Inflammatory macrophage treated with lipopolysaccharide for 1 hour (primary cell): ENCODE measurements at regions not wholly inside any gene's neighbourhood (a gene's known extent, or its start where the extent isn't known, plus 50 kb on each side); places are given as distances from the start of the nearest gene placed in this dataset.

Experiments
- DNase-seq, 2 donors: peaks; one replicate each; pipeline ENCODE4 v3.0.0-alpha.2; 2020 to 2022

DNA sequence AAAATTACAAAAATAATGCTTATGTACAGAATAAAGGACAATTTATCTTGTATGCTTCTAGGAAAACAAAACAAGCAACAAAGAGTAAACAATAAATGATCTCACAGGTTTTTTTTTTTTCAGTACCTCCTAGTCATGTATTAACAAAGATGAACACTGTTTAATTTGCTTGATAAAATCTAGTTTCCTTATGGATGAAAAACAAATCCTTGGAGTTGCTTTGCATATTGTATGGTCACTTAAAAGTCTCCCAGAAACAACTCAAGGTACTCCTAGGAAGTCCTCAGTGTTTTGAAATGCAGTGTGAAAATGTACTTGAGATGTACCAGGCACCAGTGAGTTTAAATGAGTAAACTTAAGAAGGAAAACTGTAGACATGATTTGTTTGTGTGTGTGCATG is 686.0 kb upstream of the BRINP3 start:
- DNase-seq: no peak

DNA sequence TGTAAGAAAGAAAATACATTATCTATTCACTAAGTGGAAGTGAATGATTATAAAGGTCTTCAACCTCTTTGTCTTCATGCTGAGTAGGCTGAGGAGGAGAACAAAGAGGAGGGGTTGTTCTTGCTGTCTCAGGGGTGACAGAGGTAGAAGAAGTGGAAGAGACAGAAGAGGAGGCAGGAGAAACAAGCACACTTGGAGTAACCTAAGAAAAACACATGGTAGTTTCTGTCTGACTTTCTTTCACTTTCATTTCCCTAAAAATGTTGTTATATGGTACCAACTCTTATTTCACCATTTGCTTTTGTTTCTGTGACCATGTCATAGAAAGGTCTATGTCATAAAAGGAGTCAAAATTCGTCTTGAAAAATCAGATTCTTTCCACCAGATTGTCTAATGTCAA is 696.6 kb upstream of the BRINP3 start:
- peak; percentile 33 to 42 for DNase-seq

DNA sequence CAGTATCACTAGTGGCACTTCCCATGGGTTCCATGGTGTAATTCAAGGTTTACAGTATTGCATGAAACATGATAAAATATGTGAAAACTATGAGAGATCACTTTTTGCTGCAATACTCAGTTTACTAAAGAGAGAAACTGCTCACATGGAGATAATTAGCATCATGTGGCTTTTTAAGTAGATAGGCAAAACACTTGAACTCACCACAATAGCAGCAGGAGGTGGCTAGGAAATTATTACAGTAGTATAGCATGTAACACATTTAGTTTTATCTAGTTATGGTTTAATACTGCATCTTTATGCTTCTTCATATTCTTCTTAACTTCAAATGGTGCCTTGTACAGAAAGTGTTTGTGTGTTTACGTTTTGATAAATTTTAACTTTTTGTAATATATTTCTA is 698.5 kb upstream of the BRINP3 start:
- no peak for DNase-seq

DNA sequence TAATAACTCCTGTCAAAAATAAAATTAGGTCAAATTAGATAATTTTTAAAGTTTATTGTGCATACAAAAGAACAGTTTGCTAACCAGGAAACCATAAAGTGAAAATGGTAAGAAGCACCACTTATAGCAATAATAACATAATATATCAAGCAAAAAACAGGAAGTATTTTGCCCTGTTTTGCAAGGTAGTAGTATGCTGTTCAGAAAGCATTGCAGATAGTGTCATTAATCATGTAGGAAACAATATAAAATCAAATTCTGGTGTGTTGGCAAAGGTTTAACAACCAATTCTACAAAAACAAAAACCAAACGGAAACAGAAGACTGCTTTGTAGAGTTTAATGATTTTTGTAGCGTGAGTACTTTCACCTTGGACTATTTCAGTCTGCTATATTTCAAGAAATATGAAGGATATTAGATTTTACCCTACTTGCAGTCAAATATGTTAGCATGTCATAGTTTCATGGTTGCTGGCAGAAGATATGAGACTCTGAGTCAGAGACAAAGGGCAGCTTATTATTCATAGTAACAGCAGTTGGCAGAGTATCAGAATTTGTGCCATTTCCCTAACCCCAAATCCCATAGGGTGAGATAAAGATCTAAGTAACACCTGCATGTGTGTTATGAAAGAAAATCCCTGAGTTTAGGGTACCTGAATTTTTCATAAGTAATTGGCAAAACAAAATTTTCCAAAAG is 729.0 kb upstream of the BRINP3 start:
- no peak for DNase-seq

DNA sequence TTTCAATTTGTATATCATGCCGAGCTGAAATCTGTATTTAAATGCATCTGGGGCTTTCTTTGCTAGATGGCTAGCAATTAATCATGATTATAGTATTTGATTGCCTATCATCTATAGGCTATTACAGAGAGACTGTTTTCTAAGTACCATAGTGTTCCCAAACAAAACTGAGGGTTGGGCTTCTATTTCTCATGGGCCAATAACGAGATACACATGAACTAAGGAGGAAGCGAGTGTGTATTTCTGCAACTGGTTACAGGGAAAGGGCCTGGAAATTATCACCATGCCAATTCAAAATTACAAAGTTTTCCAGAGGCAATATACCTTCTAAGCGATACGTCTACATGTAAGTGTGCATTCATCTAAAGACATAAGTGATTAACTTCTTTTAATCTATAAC is 744.5 kb upstream of the BRINP3 start:
- DNase-seq: no peak

DNA sequence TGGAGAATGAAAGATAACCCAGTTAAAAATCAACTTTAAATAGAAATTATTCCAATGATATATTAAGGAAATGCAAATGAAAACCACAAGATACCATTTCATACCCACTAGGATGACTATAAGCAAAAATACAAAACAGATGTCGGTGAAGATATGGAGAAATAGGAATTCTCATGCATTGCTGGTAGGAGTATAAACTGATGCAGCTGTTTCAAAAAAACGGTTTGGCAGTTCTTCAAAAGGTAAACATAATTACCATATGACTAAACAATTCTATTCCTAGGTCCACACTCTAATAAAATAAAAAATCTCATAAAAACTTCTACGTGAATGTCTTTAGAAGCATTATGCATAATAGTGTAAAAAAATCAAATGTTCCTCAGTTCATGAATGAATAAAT is 763.3 kb upstream of the BRINP3 start:
- no peak for DNase-seq

DNA sequence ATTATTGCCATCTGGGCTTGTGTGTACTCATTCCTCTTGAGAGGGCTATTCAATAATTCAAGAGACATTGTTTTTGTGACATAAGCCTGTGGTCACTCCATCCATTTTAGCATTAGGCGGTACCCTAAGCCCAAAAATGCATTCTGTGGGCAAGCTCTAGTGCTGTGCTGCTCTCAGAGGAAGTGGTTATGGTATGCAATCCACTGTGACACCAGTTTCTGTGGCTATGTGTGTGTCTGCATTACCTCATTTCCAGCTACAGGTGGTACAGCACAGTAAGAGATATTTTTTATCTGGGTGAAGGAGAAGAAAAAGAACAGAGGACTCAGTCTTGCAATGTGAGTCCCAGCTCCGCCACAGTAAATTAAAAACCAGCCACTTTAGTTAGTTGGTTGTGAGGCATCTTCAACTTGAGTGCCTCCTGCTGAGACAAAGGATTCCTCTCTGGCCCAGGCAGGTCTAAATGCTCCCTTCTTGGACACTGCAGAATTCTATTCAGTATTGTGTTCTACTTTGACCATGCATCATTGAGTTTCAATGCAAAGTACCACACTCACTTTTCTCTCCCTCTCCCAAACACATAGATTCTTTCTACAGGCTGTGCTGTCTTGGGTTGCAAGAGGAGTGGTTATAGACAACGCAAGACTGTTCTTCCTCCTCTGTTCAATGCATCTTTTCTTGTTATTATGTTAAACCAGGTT is 777.8 kb upstream of the BRINP3 start:
- DNase-seq: no peak

DNA sequence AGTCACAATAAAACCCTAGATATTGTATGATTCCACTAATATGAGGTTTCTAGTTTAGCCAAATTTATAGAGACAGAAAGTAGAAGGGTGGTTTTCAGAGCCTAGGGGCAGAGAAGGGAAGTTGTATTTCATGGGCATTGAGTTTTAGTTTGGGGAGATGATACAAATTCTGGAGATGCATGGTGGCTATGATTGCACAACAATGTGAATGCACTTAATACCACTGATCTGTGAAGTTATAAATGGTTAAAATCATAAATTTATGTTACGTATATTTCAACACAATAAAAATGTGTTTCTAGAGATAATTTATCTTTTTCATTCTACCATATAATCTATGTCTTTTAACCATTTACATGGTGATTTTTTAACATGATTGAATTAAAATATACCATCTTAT is 779.3 kb upstream of the BRINP3 start:
- no peak for DNase-seq

DNA sequence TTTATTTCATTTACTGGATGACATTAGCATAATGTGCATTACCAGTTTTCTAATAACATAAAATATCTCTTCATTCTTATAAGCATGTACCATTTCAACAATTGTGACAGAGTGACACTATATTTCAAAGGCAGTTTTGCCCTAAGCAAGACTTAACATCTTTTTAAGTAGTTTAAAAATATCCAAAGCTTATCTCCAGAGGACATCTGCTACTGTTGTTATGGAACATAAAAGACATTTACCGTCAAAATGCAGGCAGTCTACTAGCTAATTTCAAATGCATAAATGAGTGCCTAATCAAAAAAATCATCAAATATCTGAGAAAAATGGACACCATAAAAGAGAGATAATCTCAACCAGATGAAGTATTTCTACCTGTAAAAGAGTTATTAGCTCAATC is 782.4 kb upstream of the BRINP3 start:
- DNase-seq: no peak

DNA sequence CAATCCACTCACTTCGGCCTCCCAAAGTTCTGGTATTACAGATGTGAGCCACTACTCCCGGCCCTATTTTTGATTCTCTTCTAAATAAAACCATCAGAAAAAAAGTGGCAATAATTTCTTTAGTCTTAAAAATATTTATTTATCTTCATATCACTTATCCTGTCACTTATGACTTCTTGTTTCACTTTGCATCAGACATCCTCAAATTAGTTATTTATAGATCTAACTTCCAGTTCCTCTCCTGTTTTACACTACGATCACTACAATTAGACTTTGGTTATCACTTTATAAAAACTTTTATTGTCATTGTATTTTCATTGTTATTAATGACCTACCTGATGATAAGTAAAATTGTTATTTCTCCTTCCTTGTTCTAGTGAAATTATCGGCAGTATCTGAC is 783.4 kb upstream of the BRINP3 start:
- peak; percentile 1 to 3 for DNase-seq

DNA sequence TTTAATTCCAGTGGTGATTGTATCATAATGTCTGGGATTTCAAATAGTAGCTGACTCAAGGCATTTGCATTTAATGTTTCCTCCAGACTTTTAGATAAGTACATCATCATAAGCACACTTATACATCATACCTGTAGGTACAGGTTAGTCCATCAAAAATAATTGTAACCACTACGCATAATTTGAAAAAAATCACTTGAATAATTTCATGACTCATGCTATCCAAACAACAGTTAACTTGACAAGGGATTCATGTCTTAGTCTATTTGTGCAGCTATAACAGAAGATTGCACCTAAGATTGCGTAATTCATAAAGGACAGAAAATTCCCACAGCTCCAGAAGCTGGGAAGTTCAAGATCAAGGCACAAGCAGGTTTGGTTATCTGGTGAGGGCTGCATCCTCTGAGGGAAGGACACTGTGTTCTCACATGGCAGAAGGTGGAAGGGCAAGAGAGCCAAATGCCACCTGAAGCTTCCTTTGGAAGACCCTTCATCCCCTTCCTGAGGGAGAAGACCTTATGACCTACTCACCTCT is 801.7 kb upstream of the BRINP3 start:
- DNase-seq: no peak

DNA sequence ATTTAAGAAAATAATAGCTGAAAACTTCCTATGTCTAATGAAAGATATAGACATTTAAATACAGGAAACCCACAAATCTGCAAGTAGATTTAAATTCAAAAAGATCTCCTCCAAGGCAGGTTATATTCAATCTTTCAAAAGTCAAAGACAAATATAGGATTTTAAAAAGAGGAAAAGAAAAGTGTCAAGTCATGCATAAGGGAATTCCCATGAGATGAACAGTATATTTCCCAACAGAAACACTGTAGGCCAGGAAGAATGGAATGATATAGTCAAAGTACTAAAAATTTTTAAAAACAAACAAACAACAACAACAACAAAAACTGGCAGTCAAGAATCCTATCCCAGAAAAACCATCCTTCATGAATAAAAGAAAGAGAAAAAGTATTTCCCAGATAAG is 806.5 kb upstream of the BRINP3 start:
- DNase-seq: no peak

DNA sequence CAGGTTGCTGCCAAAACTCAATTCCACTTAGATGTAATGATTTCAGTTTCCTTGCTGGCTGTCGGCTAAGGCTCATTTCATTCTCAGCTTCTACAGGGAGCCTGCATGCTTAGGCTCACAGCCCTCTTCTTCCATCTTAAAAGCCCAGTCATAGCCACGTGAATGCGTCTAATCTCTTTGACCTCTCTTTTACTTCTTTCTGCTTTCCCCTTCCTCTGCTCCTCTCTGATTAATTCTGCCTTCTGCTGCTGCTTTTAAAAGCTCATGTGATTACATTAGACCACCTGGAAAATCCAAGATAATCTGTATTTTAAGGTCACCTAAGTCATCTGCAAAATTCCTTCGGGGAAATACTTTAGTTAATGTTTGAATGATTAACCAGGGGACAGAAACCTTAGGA is 812.8 kb upstream of the BRINP3 start:
- no peak for DNase-seq

DNA sequence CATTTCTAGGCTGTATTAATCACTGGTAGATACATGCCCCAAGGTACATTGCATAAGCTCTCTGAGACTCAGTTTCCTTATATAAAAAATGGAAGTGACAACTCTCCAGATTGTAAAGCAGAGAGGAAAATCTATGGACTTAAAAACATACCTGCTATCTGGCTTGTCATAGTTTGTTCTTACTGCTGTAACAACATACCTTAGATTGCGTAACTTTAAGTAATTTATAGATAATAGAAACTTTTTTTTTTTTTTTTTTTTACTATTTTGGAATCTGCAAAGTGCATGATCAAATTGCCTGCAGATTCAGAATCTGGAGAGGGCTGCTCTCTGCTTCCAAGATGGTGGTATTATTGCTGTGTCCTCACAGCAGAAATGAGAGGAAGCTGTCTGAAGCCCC is 827.7 kb upstream of the BRINP3 start:
- no peak for DNase-seq

DNA sequence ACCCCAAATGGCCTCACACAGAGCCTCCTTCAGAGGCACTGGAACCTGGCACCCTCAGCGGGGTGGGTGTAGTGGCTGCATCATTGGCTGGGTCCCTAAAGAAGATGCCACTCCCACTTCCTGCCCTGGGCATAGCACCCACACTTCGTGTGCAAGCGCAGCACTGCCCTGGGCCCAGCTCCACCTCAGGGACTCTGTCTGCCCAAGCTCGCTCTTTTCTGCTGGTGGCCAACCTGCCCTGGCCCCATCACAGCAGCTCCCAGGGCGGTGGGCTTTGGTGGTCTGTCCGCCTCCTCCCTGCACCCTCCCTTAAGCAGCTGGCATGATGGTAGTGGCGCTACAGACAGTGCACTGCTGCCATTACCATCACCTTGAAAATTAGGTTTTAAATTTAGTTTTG is 829.3 kb upstream of the BRINP3 start:
- DNase-seq: no peak

DNA sequence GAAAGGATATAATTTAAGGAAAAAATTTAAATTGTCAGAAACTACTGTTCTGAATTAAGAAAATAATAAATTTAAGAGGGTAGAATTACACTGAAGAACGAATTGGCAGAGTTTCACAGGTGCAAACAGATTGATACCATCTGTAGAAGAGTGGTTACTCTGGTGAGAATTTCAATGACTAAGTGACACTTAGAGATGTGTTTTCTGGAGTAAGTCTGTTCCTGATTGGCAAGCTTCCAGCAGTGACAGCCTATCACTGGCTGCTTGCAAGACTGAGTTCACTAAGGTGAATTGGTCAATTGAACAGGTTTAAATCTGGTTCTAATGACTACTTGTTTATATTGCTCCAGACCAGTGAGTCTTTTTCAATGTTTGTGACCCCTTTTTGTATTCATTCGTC is 838.2 kb upstream of the RGS18 start:
- DNase-seq: no peak

DNA sequence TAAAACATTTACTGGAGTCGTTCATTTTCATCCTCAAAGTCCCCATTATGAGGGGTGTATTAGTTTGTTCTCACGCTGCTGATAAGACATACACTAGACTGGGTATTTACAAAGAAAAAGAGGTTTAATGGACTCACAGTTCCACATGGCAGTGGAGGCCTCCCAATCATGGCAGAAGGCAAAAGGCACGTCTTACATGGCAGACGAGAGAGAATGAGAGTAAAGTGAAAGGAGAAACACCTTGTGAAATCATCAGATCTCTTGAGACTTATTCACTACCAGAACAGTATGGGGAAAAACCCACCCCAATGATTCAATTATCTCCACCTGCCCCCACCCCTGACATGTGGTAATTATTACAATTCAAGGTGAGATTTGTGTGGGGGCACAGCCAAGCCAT is 830.4 kb upstream of the RGS18 start:
- DNase-seq: no peak

DNA sequence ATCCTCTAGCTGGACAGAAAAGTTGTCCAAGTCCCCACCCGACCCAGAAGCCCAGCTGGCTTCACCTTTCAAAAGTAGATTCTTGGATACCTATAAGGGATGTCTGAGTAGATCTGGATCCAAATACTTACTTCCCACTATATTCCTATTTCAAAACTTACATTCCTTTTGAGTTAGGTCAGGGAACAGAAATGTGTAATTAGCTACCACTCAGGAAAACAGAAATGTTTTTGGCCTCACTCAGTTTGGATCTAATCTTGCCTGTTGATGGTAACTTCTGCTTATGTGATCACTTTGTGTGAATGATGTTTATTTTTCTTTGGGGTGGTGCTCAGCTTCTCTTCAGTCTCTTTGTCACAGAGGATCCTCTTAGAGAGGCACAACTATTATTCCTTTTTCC is 814.4 kb upstream of the RGS18 start:
- DNase-seq: no peak

DNA sequence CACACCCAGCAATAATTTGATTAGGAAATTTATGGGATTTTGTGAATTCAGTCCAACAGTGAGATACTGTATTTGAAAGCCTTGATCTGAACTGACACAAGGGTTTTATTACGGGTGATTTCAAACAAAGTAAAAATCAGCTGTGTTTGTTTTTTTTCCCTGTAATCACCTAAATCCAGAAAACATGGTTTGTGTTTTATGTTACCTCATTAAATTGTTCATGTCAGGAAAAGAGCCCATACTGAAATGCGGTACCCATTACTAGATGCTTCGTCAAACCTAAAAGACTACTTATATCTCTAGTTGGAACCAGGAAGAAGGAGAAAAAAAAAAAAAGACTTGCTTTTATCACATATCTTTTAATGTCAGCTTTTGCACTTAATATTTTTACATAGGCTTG is 811.9 kb upstream of the RGS18 start:
- no peak for DNase-seq

DNA sequence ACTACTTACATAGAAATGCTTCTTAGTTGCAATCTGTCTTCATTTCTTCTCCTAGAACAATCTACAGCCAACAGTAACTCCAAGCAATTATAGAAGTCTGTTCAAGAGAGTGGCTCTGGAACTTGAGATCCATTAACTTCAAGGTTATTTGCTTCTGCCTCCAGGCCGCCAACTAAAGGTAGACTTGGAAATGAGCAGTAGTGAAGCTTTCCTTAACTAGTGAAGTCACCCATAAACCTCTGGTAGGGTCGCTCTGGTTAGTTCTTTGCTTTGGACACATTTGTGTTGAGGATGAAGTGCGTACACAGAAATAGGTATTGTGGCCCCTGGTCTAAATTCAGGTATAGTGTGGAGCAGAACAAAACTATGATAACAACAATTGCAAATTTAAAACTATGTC is 809.9 kb upstream of the RGS18 start:
- no peak for DNase-seq

DNA sequence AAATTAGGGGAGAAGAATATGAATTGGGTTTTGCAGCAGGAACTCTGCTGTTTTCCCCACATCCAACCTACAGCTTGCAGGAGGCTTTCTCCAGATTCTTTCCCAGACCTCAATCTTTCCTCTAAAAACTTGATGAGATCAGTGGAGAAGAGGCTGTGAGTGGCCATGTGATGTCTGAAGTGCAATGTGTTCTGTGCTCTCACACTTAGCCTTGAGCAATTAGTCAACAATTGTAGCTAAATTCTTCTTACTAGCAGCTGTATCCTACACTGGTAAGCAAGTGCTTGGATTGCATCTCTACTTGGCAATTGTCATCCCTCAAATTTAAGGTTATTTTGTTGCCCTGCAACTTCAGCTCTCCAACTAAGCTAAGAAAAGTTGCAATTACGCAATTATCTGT is 807.3 kb upstream of the RGS18 start:
- DNase-seq: no peak

DNA sequence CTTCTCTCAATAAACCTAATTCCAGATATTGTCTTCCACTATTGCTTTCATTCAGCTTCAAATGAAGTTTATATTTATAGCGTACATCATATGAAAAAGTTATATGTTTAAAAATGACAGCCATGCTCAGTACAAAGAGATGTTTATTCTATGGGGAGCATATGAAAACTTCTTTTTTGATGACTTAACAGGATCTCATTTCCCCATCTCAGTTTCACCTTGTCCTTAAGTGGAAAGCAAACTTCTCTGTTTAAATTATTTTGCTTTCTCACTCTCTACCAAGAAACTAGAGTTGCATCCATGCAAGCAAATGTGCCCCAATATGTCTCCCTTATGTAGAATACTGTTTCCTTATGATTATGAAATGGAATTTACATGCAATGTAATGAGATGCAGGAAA is 799.5 kb upstream of the RGS18 start:
- no peak for DNase-seq

DNA sequence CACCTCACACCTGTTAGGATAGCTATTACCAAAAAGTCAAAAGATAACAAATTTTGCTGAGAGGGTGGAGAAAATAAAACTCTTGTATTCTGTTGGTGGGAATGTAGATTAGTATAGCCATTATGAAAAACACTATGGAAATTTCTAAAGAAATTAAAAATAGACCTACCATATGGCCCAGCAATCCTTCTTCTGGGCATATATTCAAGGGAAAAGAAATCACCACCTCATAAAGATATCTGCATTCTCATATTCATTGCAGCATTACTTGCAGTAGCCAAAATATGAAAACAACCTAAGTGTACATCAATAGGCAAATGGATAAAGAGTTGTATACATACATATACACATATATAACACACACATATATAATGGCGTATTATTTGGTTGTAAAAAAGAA is 791.6 kb upstream of the RGS18 start:
- DNase-seq: no peak

DNA sequence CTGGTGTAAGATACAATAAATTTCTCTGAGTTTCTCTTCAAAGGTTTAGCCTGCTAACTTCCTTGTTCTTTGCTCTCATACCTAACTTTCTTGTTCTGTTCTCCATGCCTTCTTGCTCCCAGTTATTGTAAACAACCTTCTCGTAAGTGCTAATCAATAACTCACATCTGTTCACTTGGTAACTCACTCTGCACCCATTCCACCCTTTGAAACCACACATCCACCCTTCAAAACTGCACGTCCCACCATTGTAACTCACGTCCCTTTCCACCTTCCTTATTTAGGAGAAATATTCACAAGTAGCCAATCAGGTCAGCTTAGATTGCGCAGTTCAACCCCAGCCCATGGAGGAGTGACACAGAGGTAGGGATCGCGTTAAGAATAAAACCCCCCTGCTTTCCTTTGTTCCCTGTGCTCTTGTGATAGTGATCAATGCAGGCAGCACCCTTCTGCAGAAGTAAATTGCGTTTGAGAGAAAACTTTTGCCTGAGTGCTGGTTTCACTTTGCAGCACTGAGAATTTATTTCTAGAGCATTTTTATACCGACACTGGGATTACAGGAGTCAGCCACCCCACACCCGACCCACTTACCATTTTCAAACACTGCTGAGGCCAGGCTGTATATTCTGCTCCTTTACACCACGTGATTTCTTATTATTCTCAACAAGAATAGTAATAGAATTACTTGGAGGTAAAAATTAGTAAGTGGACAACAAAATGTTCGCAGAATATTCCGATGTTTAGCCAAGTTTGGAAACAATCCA is 789.2 kb upstream of the RGS18 start:
- DNase-seq: no peak
